Fibroblast of skin of right quadriceps (primary cell): ENCODE measurements at regions not wholly inside any gene's neighbourhood (a gene's known extent, or its start where the extent isn't known, plus 50 kb on each side); places are given as distances from the start of the nearest gene placed in this dataset.
"Not testable (repeated sequence)": the region's sequence is repeated elsewhere in the genome, so short reads cannot be mapped to it uniquely, and the experiment has no call there.

ENCODE experiments used
- DNase-seq: peaks from one replicate; pipeline ENCODE4 v3.0.0-alpha.2; 2013

GRCh38 chr5:152711801-152712388 is 306.8 kb upstream of the NMUR2 start:
- DNase-seq = peak; percentile 55

GRCh38 chr5:152717393-152717792 is 312.3 kb upstream of the NMUR2 start:
- no peak for DNase-seq

- no peak for DNase-seq
Observed at GRCh38 chr5:152723482-152723881, 318.4 kb upstream of the NMUR2 start.

GRCh38 chr5:152730176-152730575 is 325.1 kb upstream of the NMUR2 start:
- no peak for DNase-seq

- no peak for DNase-seq
Observed at GRCh38 chr5:152736906-152737305, 331.8 kb upstream of the NMUR2 start.

GRCh38 chr5:152739916-152740315 is 334.8 kb upstream of the NMUR2 start:
- DNase-seq = no peak

GRCh38 chr5:152741126-152741525 is 336.0 kb upstream of the NMUR2 start:
- DNase-seq = not testable (repeated sequence)

- DNase-seq = not testable (repeated sequence)
Observed at GRCh38 chr5:152787709-152788217, 382.7 kb upstream of the NMUR2 start.

GRCh38 chr5:152801886-152802285 is 396.8 kb upstream of the NMUR2 start:
- DNase-seq = no peak

GRCh38 chr5:152804179-152804578 is 399.1 kb upstream of the NMUR2 start:
- DNase-seq = peak; percentile 13

- DNase-seq = no peak
Observed at GRCh38 chr5:152811988-152812387, 406.9 kb upstream of the NMUR2 start.

GRCh38 chr5:152813526-152813925 is 408.4 kb upstream of the NMUR2 start:
- DNase-seq = no peak

- DNase-seq = no peak
Observed at GRCh38 chr5:152819891-152820290, 414.8 kb upstream of the NMUR2 start.

- no peak for DNase-seq
Observed at GRCh38 chr5:152824316-152824715, 419.2 kb upstream of the NMUR2 start.

- DNase-seq = no peak
Observed at GRCh38 chr5:152838241-152838786, 433.2 kb upstream of the NMUR2 start.

GRCh38 chr5:152844713-152845112 is 439.6 kb upstream of the NMUR2 start:
- no peak for DNase-seq

GRCh38 chr5:152853361-152853760 is 448.3 kb upstream of the NMUR2 start:
- DNase-seq = no peak

GRCh38 chr5:152855441-152855840 is 450.4 kb upstream of the NMUR2 start:
- peak; percentile 80 for DNase-seq

- DNase-seq = no peak
Observed at GRCh38 chr5:152861231-152861630, 456.2 kb upstream of the NMUR2 start.

GRCh38 chr5:152864447-152864846 is 459.4 kb upstream of the NMUR2 start:
- DNase-seq = no peak

GRCh38 chr5:152864991-152865390 is 459.9 kb upstream of the NMUR2 start:
- DNase-seq = no peak

GRCh38 chr5:152869971-152870370 is 464.9 kb upstream of the NMUR2 start:
- no peak for DNase-seq

- DNase-seq = no peak
Observed at GRCh38 chr5:152882621-152883020, 477.5 kb upstream of the NMUR2 start.

- DNase-seq = no peak
Observed at GRCh38 chr5:152883066-152883775, 478.1 kb upstream of the NMUR2 start.
